Bone marrow (tissue), 2 donors: ENCODE measurements at regions not wholly inside any gene's neighbourhood (a gene's known extent, or its start where the extent isn't known, plus 50 kb on each side); places are given as distances from the start of the nearest gene placed in this dataset.

Experiments used
- DNase-seq, 2 donors: peaks; one replicate each; lab custom pipeline; 2025; lab: John Stamatoyannopoulos, UW

DNA sequence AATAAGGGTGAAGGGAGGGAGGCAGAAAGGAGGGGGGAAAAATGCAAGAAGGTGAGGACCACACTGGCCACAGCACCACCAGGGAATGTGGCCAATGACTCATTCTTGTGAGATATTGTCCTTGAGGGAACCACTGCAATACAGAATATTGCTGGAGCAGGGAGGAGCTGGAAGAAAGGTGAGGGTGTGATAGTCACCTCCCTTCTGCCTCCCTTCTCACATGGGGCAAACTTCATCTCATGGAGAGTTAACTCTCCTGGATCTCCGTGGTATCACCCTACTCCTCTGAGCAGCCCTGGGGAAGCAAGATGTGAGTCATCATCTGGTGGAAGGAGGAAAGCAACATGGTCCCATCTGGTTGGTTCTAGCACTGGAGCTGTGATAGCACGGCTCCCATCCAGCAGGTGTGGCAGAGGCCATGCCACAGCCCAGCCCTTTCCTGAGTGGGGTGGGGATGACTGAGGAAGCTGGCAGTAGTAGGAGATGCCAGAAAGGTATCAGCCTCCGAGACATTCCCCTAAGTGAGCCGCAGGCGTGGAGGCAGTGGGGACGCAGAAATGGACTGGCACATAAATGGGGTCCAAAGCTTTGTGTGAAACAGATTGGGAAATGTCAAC, 115.9 kb upstream of the LPP start:
- no peak for DNase-seq

DNA sequence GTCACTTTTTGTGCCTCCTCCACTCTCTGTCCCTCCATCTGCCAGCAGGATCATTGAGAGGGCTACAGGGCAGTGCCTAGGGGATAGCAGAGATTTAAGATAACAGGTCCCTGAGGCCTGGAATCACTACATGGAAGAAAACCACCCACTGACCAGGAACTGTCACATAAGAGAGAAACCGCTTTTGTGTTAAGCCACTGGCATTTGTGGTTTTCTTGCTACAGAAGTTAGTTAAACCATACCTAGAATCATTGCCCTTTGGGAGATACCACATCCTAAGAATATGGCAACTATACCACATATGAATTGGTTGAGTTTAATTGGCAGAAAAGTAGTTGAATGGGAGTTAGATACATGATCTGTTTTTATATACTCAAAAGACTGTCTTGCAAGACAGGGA, 112.8 kb upstream of the LPP start:
- no peak for DNase-seq

DNA sequence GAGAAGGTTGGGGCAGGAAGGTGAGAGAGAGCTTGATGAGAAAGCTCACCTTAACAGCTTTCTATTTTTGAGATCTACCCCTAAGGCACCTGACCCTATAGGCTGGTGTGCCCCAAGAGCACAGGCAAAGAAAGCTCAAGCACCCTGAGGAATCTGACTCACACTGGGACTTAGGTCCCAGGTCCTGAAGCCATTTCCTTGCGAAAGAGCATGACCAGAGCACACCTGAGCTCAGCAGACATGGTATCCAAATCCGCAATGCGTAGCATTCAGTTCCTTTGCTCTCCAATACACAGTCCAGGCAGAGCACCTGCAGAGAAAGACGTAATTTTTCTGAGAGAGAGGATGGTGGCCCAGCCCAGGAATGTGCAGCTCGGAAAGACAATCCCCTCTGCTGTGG, 112.1 kb upstream of the LPP start:
- no peak for DNase-seq

DNA sequence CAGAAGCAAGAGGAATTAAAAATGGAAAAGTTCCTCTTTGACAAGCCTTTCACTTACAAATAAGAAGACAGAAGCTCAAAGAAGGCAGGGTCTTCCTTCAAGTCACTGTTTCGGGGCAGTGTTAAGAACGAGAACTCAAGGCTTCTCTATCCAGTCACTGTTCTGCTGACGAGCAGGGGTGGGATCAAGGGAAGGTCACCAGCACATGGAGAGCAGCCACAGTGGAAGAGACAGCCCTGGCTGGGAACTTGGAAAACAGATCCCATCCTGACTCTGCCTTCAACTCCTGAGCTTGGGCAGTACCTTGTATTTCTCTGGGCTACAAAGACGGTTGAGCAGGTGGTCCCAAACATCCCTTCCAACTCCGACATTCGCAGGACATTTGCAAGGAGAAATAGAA, 111.5 kb upstream of the LPP start:
- no peak for DNase-seq

DNA sequence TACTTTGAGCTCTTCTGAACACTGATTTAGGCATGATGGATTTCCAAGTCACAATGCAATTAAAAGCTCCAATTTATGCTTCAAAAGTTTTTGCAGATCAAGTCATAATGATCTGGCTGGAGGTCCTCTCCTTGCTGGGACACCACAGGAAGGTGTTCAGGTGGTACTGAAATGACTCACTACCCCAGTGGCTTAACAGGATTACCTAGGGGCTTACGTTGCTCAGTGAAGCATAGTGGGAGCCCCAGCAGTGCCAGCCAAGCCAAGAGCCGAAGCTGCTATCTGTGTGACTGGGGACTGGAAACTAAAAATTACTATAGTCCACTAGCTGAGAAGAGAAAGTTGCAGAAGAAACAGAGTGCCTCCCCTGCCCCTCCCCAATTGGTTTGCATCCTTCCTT, 110.1 kb upstream of the LPP start:
- no peak for DNase-seq

DNA sequence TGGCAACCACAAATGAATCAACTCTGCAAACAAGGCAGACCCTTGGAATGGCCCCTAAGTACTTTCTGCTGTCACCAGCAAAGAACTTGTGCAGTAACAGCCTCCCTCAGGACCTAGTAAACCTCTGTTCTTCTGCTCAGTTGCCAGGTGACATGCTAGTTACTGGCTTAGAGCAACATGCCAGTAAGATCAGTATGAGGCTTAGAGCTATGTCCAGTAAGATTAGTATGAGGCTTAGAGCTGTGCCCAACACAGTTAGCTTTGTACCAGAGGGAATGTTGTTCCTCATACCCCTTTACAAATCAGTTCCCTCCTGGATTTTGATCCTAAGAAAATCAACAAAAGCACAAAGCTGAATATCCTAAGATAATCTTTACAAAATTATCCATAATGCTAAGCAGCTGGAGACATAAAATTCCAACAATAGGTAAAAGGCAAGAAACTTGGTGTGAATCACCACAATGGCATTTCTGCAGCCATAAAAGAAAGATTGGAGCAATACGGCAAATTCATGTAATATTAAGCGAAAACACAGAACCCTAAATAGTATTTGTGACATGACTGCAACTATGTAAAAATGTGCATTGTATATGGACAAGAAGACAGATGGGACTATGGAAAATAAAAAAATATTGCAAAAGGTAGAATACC, 107.3 kb upstream of the LPP start:
- DNase-seq: no peak

DNA sequence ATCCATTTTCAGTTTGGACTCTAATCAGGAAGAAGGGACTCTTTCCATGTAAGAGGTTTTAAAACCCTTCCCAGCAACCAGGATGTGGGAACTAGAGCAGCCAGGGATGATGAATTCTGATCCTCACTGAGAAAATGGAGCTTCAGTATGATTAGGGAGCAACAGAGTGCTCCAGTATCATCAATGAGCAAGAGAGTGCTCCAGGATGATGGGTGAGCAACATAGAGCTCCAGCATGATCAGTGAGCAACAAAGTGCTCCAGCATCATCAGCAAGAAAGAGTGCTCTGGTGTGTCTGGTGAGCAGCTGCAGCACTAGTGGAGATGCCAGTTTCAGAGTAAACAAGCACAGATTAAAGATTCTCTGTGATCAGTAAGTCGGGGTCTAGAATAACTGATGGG, 106.4 kb upstream of the LPP start:
- no peak for DNase-seq

DNA sequence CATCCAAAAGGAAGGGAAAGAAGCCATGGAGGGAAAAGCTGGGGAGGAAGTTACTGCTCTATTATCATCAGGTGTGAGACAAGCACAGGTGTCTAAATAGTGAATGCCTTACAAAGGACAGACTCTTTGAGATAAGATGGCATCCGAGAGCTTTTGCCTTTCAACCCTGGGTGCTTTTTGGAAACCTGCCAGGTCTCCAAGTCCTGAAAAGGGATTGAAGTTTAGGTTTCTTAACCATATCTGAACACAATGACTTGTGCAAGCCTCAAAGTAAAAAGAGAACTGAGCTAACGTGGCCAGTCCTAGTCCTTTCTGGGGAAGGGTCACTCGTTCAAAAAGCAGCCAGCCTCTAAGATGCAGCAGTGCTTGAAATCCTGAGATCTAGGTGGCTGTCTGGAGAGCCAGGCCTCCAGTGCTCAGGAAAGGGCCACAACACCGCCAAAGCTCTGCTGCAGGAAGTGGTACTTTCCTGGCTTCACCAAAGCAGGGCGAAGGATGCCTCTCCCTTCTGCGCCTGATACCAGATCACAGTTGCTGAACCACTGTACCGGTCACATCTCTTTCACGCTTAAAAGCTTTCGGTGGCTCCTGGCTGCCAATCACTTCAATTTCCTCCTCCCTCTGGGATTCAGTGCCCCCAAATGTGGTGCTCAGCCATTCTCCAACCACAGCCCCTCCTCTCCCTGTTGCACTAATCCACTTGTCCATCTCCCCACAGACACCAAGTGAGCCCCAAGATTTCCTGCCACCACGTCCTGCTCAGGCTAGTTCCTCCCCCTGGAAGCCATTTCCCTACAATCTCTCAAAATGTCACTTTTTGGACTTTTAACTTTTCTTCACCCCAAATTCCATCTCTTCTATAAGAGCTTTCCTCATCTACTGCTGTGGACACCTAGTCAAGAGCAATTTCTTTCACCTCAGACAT, 104.1 kb upstream of the LPP start:
- no peak for DNase-seq

DNA sequence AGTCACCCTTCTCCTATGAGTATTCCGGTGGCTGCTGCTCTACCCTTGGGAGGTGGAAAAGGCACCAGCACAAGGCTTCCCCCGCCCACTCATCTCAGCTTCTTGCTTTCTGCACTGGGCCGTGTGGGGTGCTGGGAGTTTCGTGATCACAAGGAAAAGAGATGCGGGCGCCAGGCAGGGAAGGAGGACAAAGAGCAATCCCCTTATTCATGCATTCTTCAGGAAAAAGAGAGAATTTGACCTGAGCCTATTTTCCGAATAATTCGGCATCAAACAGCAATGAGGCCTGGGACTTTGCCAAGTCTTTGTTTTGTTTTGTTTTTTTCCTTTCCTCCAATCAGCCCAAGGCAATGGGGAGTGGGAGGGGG, 102.2 kb upstream of the LPP start:
- no peak for DNase-seq

DNA sequence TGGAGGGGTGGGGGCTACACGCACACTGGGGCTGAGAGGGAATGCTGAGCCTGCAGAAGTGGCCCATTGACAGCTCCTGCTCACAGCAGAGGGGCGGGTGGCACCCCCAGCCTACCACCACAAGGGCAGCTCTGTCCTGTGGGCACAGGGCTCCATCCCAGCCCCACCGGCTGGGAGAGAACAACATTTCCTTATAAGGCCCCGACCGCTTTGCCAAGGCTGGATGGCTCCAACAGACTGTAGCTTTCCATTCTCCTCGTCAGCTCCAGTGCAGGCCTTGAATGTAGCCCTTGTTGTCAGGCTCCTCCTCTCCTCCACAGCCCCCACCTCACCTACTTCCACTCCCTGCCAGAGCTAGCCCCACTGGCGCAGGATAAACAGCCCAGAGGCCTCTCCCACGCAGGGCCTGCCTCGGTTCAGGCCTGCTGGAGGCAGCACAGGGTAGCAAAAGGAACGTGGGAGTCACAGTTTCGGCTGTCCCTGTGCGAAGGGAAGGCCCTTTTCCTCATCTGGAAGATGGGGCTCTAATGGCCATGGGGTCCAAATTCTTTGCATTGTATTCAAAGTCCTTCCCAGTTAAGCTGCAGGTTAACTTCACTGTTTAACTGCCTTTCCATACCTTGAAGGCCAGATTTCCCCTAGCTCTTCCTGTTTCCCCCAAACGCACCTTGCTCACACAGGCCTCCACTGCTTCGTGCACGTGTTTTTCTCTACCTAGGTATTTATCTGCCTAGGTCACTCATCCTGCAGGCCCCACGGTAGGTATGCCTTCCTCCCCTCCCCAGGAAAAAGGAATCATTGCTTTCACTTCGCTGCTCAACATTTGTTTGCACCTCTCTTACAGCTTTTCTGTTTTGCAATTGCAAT, 101.6 kb upstream of the LPP start:
- no peak for DNase-seq

DNA sequence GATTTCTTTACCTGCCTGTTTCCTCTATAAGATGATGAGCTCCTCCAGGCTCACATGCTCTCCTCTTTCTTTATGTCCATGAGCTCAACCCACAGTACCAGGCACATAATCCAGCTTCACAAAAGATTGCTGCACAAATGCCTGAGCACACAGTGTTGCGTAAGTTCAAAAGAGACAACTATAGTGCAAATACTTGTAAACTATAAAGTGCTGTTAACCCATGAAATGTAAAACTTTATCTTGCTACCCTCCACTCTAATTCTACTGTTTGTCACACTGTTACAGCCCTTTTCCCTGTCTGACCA, 101.0 kb upstream of the LPP start:
- DNase-seq: no peak

DNA sequence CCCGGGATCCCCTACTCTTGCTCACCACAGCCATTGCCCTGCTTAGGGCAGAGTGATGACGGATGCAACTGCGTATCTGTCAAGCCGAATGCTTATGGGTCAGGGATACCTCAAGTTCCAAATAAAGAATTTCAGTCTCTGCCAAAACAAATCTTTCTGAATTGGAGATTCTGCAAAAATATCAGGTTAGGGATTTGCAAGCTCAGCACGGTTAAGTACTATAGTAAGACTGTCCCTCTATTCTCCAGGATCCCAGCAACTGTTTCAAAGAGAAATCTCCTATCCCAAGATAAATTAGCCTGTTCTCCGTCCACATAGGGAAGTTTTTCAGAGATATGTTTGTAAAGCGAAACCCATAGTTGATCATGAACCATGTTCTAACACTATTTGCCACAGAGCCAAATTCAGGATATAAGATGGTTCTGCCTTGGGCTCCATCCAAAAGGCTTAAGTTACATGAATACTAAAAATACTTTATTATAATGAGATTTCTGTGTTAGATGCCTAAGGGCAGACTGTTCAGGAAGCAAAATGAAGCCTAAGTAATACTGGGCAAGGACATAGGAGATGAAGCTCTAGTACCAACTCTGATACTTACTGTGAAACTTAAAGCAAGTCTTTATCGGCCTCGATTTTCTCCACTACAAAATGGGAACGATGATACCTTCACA, 100.1 kb upstream of the LPP start:
- DNase-seq: no peak

DNA sequence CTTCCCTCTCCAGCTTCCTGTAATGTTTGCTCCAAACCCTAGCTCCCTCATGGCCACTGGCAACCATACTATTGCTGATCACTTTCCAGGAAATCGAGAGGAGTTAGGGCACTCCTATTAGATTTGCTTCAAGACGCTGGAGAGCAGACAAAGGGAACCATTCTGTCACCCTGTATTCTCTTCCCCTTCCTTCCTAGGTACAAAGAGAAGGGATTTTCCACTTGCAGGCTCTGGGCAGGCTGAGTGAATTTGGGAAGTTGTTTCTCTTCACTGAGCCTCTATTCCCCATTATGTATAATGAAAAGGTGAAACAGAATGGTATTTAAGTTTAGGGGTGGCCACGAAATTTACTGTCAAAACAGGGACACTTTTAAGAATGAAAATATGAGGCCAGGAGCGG, 99.4 kb upstream of the LPP start:
- DNase-seq: no peak

DNA sequence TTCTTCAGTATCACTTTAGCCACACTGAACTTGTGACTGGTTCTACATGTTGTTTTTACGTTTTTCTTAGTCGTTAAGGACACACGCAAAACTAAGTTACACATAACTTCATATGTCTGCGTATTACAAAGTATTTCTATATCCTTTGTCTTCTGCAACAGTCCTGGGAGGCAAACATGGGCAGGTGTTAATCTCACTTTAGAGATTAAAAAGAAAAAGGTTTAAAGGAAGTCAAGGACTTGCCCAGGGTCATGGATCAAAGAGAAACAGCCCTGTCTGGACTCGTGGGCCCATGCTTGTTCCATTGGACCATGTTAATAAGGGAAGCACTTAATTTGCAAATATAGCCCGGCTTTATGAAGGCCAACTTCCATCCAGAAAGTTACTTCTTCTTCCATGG, 98.6 kb upstream of the LPP start:
- DNase-seq: no peak

DNA sequence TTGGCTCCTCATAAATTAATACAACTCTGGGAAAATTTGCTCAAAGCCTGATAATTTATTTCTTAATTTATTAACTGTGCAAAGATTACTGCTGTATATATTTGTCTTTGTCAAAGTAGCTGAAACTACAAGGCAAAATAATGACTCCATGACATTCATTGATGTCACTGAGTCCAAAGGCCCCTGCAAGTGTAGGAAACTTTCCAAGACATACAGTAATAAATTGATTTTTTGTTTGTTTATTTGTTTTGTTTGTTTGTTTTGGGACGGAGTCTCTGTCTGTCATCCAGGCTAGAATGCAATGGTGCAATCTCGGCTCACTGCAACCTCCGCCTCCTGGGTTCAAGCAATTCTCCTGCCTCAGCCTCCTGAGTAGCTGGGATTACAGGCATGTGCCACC, 96.8 kb upstream of the LPP start:
- DNase-seq: no peak

DNA sequence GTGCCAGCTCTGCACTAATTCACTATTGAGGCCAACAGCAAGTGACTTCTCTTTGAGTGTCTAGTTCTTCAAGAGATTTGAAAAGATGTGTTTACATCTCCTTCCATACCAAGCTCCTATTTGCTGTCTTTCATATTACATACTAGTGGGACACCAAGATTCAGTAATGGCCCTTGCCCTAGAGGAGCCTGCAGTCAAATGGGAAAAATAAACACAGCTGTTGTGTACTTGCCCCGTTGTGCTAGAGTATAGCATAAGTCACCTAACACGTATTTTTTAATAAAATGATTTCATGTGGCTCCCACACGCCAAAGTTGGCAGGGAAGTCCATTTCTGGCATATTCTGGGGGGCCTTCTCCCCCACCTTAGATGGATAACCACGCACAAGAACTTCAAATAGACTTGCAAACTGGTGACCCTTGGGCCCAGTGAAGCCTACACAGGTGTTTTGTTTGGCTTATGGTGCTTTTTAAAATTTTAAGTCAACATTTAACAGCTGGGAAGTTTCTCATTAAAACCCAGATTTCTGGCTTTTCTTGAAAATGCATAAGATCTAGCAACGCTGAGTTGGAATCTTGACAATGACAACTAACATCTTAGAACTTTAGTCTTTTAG, 95.3 kb upstream of the LPP start:
- no peak for DNase-seq

DNA sequence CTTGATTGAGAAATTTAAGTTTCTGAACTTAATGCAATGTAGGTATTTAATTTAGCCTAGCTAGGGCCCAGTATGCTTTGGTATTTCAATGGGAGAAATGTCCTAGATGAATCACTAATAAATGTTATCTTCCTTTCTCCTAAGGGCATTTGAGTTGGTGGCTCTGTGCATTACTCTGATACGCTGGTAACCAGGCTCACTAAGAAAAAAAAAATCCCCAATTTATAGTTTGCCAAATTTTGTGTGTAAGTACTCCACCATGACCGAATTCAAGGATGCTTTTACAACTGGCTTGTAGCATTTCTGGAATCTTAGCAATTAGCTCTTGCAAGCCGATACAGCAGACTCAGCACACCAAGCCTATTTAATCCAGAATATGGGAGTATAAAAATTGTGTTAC, 94.6 kb upstream of the LPP start:
- no peak for DNase-seq

DNA sequence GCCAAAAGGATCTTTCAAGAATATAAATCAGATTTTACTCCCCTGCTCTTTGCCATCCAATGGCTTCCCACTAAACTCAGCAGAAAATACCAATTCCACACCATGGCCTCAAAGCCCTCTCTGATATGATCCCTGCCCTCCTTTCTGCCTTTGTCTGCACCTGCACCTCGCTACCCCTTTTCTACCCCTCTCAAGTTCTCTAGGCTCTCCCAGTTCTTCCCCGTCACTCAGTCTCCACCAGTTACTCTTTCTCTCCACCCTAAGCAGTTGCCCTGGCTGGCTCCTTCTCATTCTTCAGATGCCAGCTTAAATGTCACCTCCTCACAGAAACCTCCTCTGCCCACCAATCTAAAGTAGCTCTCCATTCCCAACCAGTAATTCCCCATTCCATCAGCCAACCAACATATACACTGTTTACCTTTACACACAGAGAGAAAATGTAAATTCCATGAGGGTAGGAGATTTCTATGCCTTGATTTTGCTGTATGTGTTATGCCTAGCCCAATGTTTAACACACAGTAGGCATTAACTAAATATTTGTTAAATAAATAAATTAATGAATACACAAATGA, 93.6 kb upstream of the LPP start:
- DNase-seq: no peak

DNA sequence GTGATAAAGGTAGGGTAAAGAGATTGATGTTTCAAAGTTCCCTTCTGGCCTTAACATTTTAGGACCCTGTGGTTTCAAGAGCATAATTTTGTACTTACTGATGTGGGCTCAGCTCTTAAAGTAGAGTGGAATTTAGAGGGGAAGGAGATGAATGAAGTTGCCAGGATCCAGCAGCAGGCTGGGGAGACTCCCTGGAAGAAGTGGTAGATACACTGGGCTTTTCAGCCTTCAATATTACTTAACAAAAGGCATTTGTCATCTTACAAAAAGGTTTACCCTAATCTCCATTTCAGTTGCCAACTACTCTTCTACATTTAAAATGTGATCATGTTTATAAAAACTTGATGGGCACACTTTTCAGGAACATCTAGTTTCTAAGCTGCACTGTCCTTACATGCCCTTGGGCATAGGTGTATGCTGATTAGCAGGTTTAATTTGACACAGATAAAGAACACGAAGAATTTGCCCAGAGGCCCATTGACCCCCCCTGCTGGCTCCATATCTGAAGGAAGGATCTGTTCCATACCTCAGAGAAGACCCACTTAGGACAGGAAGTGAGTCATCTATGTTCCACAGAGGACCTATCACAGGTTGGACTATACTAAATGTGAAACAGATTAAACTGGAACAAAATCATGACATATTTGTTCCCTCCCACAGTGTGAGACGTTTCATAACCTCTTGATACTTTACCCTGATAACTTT, 93.0 kb upstream of the LPP start:
- DNase-seq: peak in 1 of 2 donors; percentile 54

DNA sequence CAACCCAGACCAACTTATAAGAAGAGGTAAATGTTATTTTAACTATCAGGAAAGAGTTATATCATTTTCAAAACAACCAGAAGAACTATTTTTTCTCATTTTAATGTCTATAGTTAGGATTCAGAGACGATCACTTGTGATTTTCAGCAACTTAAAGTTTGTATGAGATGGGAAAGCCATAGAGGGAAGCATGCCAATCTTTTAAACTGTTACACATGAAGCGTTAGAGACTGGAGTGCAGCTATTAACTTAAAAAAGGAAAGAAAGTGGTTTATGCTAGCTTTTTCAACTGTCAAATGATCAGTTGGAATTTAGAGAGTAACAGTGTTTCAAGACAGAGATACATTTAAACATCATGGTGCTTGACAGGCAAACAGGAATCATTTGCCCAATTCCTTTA, 91.7 kb upstream of the LPP start:
- no peak for DNase-seq
